ENCODE measurements at regions not wholly inside any gene's neighbourhood (a gene's known extent, or its start where the extent isn't known, plus 50 kb on each side); places are given as distances from the start of the nearest gene placed in this dataset.

DNA sequence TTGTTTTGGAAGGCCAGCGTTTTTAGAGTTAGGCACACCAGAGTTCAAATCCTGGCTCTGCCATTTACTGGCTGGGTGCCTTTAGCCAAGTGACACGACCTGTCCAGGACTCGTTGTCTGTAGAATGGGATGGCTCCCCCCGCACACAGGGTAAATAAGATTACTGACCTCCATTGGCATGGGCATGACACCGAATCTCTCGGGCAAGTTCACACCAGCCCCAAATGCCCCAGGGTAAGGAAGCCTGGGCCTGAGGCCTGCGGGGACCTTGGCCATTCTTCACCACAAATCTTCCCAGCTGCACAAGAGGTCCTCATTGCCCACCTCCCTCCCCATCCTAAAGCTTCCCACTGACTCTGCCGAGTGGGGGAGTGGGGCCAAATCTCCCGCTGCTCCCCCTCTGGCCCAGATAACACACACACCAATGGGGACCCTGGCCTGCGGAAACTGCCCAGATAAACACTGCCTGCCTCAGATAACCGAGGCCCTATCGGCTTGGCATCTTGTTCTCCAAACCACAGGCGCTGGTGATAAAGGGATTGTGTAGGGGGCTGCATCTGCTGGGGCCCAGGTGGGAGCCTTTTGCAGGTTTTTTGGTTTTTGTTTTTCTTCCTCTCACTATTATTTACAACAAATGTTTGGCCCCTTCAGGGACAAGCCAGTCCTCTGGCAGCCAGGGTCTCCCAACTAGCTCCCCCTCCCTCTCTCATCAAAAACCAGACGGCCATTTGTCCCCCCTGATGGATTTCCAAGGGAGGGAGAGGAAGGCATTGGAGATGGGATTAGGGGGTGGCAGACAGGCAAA lies 75.0 kb upstream of the LHX1 start:
- H3K4me3 ChIP-seq (ENCODE audit: insufficient read depth, low read length): no peak overlapping the region
- TF ChIP-seq, protein P1, sequence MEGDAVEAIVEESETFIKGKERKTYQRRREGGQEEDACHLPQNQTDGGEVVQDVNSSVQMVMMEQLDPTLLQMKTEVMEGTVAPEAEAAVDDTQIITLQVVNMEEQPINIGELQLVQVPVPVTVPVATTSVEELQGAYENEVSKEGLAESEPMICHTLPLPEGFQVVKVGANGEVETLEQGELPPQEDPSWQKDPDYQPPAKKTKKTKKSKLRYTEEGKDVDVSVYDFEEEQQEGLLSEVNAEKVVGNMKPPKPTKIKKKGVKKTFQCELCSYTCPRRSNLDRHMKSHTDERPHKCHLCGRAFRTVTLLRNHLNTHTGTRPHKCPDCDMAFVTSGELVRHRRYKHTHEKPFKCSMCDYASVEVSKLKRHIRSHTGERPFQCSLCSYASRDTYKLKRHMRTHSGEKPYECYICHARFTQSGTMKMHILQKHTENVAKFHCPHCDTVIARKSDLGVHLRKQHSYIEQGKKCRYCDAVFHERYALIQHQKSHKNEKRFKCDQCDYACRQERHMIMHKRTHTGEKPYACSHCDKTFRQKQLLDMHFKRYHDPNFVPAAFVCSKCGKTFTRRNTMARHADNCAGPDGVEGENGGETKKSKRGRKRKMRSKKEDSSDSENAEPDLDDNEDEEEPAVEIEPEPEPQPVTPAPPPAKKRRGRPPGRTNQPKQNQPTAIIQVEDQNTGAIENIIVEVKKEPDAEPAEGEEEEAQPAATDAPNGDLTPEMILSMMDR (IDR thresholded peaks at IDR 0.05; ENCODE audit: extremely low read depth, low read depth, low read length): no peak
- H4K20me1 ChIP-seq (ENCODE audit: insufficient read depth, low read length): no peaks in the 10 kb centered on the region
- H3K9me3 ChIP-seq (ENCODE audit: low read depth, low read length): no peaks in the 10 kb centered on the region
- no peak overlapping the region for H3K27ac ChIP-seq (ENCODE audit: low read depth, low read length)
- H3K4me1 ChIP-seq (ENCODE audit: insufficient read depth, low read length): no peaks in the 10 kb centered on the region
- no peak for DNase-seq (ENCODE audit: insufficient read length, low spot score, missing footprints)
- H3K79me2 ChIP-seq (ENCODE audit: insufficient read depth, low read length): no peaks in the 10 kb centered on the region
- no peak overlapping the region for H2AFZ ChIP-seq (ENCODE audit: low read length)
- H3K27me3 ChIP-seq (ENCODE audit: insufficient read depth, low read length): peaks cover 6% of the 10 kb centered on the region
- no peak overlapping the region for H3K4me2 ChIP-seq (ENCODE audit: insufficient read depth, low read length)
- H3K36me3 ChIP-seq (ENCODE audit: insufficient read depth, low read length): no peaks in the 10 kb centered on the region

DNA sequence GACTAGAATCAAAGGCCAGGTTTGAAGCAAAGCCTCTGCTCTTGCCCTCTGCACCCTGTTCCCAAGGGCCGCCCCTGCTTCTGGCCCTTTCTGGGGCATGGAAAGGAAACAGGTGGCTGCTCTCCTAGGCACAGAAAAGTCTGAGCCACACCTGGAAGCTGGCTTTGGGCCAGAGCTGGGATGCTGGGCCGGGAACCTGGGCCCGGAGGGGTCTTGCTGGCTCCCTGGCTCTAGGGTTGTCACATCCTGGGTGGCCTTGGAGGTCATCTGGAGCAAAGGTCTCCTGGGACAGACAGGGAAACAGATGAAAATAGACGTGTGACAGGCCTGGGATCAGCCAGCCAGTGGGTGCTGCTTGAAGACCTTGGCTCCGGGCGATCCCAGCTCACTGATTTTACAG lies 74.1 kb upstream of the LHX1 start:
- Histone ChIP-seq H3K9me3 (ENCODE audit: low read depth, low read length) (no peaks in the 10 kb centered on the region), H4K20me1 (ENCODE audit: insufficient read depth, low read length) (no peaks in the 10 kb centered on the region), H3K27me3 (ENCODE audit: insufficient read depth, low read length) (peaks cover 8% of the 10 kb centered on the region), H3K36me3 (ENCODE audit: insufficient read depth, low read length) (no peaks in the 10 kb centered on the region), H3K4me2 (ENCODE audit: insufficient read depth, low read length) (no peak overlapping the region), H3K4me3 (ENCODE audit: insufficient read depth, low read length) (no peak overlapping the region), H2AFZ (ENCODE audit: low read length) (no peak overlapping the region), H3K4me1 (ENCODE audit: insufficient read depth, low read length) (no peaks in the 10 kb centered on the region), H3K27ac (ENCODE audit: low read depth, low read length) (no peak overlapping the region), H3K79me2 (ENCODE audit: insufficient read depth, low read length) (no peaks in the 10 kb centered on the region)
- DNase-seq (ENCODE audit: insufficient read length, low spot score, missing footprints): no peak
- TF ChIP-seq, protein P1 (IDR thresholded peaks at IDR 0.05; ENCODE audit: extremely low read depth, low read depth, low read length): no peak

DNA sequence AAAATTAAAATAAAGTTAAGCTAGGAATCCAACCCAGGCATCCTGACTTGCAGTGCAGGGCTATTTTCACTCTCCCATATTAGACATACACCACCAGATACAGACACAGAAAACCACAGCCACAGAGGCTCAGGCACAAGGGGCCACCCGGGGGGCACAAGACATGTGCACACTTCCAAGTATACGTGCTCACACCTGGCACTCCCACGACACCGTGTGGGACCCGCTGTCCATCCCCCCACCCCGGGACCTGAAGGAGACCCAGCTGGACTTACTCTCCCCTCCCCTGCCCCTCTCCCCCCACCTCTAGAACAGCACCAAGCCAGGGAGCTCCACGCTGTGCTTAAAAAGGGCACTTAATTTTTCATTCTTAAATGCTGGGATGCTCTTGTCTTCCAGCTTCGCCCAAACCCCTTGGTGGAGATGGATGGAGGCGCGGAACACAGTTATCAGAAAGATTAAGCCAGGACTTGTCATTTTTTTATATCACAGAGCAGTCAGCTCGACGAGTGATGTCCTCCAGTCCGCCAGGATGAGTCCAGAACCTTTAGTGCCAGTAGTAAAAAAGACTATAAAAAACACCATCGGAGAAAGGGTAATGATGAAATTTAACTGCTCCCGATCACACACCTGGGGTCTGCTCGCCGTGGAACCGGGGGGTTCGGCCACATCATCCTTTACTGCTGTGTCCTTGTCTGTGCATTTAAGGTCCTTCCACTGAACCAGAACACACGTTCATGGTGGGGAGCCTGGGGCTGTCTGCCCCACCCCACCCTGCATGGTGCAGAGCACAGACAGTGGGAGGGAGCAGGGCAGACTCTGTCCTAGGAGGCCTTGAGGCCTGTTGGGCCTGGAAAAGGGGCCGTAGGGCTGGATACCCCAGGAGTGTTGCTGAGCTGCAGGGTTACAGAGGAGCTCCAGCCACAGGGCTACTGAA lies 73.3 kb upstream of the LHX1 start:
- Histone ChIP-seq H2AFZ (ENCODE audit: low read length) (no peak overlapping the region), H4K20me1 (ENCODE audit: insufficient read depth, low read length) (no peaks in the 10 kb centered on the region), H3K27ac (ENCODE audit: low read depth, low read length) (no peak overlapping the region), H3K4me2 (ENCODE audit: insufficient read depth, low read length) (no peak overlapping the region), H3K79me2 (ENCODE audit: insufficient read depth, low read length) (no peaks in the 10 kb centered on the region), H3K9me3 (ENCODE audit: low read depth, low read length) (no peaks in the 10 kb centered on the region), H3K4me3 (ENCODE audit: insufficient read depth, low read length) (no peak overlapping the region), H3K36me3 (ENCODE audit: insufficient read depth, low read length) (no peaks in the 10 kb centered on the region), H3K4me1 (ENCODE audit: insufficient read depth, low read length) (no peaks in the 10 kb centered on the region), H3K27me3 (ENCODE audit: insufficient read depth, low read length) (peaks cover 14% of the 10 kb centered on the region)
- DNase-seq (ENCODE audit: insufficient read length, low spot score, missing footprints): no peak
- TF ChIP-seq, protein P1 (IDR thresholded peaks at IDR 0.05; ENCODE audit: extremely low read depth, low read depth, low read length): no peak
